Heart right ventricle (tissue), 16 donors: ENCODE measurements at regions not wholly inside any gene's neighbourhood (a gene's known extent, or its start where the extent isn't known, plus 50 kb on each side); places are given as distances from the start of the nearest gene placed in this dataset.

Experiments used
- ATAC-seq, 8 donors: fragments of 200-7000 bp; cut with Tn5 transposase; one replicate each; pipeline ENCODE4 v1.9.1; 2020; ENCODE audit warnings: mild to moderate bottlenecking in 8 of 8, moderate library complexity in 8 of 8, moderate number of reproducible peaks in 1 of 8
- DNase-seq, 2 donors: peaks; one replicate each; pipeline ENCODE4 v3.0.0-alpha.2; 2020
- H3K27ac ChIP-seq, 10 donors: fragments of 200-600 bp; sonication (generic) in 2 of 10; one replicate each; pipeline versions ENCODE4 v1.5.0 to v1.8.0; 2020 to 2022; ENCODE audit warnings: mild to moderate bottlenecking in 3 of 10
- H3K27me3 ChIP-seq, 7 donors: fragments of 200-600 bp; one replicate each; pipeline ENCODE4 v1.8.0; 2021 to 2022; ENCODE audit warnings: mild to moderate bottlenecking in 2 of 7
- H3K36me3 ChIP-seq, 9 donors: fragments of 200-600 bp; sonication (generic) in 1 of 9; one replicate each; pipeline versions ENCODE4 v1.5.0 to v1.8.0; 2020 to 2022; ENCODE audit warnings: mild to moderate bottlenecking in 2 of 9
- H3K4me1 ChIP-seq, 9 donors: fragments of 200-600 bp; sonication (generic) in 1 of 9; one replicate each; pipeline versions ENCODE4 v1.5.0 to v1.8.0; 2020 to 2022; ENCODE audit warnings: mild to moderate bottlenecking in 4 of 9
- H3K4me3 ChIP-seq, 10 donors: fragments of 200-600 bp; sonication (generic) in 2 of 10; one replicate each; pipeline versions ENCODE4 v1.5.0 to v1.8.0; 2020 to 2022; ENCODE audit warnings: mild to moderate bottlenecking in 7 of 10, moderate library complexity in 2 of 10
- H3K9me3 ChIP-seq, 11 donors: fragments of 200-600 bp in 10 of 11; sonication (generic) in 2 of 11; one replicate each; pipeline versions ENCODE4 v1.5.0 to v1.8.0; 2013 to 2022; ENCODE audit warnings: mild to moderate bottlenecking in 2 of 11, control low read depth in 1 of 11, moderate library complexity in 1 of 11
- CTCF ChIP-seq, 9 donors: fragments of 200-600 bp; sonication (generic) in 2 of 9; IDR thresholded peaks; one replicate each; pipeline versions ENCODE4 v1.5.0 to v1.8.0; 2021 to 2022; ENCODE audit warnings: antibody characterized with exemption in 9 of 9, mild to moderate bottlenecking in 5 of 9, moderate library complexity in 1 of 9
- WGBS, 2 donors: extraction: QIAGEN DNeasy Blood & Tissue Kit; methylation state at CpG; one replicate each; pipeline ENCODE4 v1.1.7; 2013; ENCODE audit warnings: inconsistent platforms in 1 of 2; 5-methylcytosine and 5-hydroxymethylcytosine counted together
- intact Hi-C, 10 donors: fragments of 100-400 bp; cut with DNase I; formaldehyde crosslinking; loops; one replicate each; pipeline versions ENCODE4 v1.11.1 to v1.14.2; 2022
- donor health status: Arrhythmogenic right ventricular cardiomyopathy.
- donor health status: ischemic (EF 13 %, LVEDD 7.1; RV severe dilation, severe dysfunction).
- donor health status: healthy with polysubstance abuse.
- donor health status: DM: no; HTN: yes; CAD: no.
- donor health status: DM: no; HTN: no; CAD: no.
- donor health status: ischemic (EF 25% LVEDD 6.9; RV normal size, moderate dysfunction).
- donor health status: ischemic (EF 25% LVEDD 5.7; RV mildly dilated, moderate dysfunction).
- donor health status: healthy.
- donor health status: DM: yes; HTN: yes; CAD: no.
- donor health status: Ischemic cardiomyopathy.
- donor health status: ischemic (EF 35%, LVEDD 5.7; RV mildly dilated, moderate dysfunction).
- donor health status: nonischemic (EF 11% LVEDD 7.7; RV severe dilation, severe dysfunction).
- donor health status: DM: yes; HTN: yes; CAD: no.
- donor health status: PGD.
- donor health status: ischemic (EF 29% LVEDD 5.4; RV normal size, mild dysfunction).
- donor health status: nonischemic (EF 23%, LVEDD 6.1; RV moderate dilation, normal function).

GRCh38 chr19:31629579-31630363 lies 280.5 kb upstream of the TSHZ3 start:
- Histone ChIP-seq H3K27ac (no peak overlapping the region), H3K4me1 (no peaks in the 10 kb centered on the region), H3K4me3 (no peak overlapping the region), H3K36me3 (no peaks in the 10 kb centered on the region), H3K27me3 (peaks cover 0 to 10% (median 0%) of the 10 kb centered on the region in 7 donors), H3K9me3 (no peaks in the 10 kb centered on the region)
- WGBS, 2 donors: 85 to 89% methylated on average over 18 of the region's 18 CpGs
- DNase-seq (no peak), ATAC-seq (no peak)
- no peak for TF ChIP-seq CTCF (IDR thresholded peaks at IDR 0.05)
- intact Hi-C loops: no loop called here

- intact Hi-C loops: no loop called here
- Histone ChIP-seq H3K27ac (no peak overlapping the region), H3K4me1 (no peaks in the 10 kb centered on the region), H3K9me3 (no peaks in the 10 kb centered on the region), H3K36me3 (no peaks in the 10 kb centered on the region), H3K27me3 (peaks cover 0 to 4% (median 0%) of the 10 kb centered on the region in 7 donors), H3K4me3 (no peak overlapping the region)
- ATAC-seq: no peak
- 89 to 92% methylated on average over 8 of the region's 8 CpGs for WGBS, 2 donors
- no peak for DNase-seq
- TF ChIP-seq CTCF (IDR thresholded peaks at IDR 0.05): no peak
These were observed 283.8 kb upstream of the TSHZ3 start for GRCh38 chr19:31633014-31633413.

- Histone ChIP-seq H3K27me3 (peaks cover 0 to 19% (median 4%) of the 10 kb centered on the region in 7 donors), H3K27ac (no peak overlapping the region), H3K4me3 (no peak overlapping the region), H3K36me3 (no peaks in the 10 kb centered on the region), H3K9me3 (no peaks in the 10 kb centered on the region), H3K4me1 (no peaks in the 10 kb centered on the region)
- ATAC-seq: no peak
- intact Hi-C loops: no loop called here
- 61 to 65% methylated on average over 1 of the region's 1 CpG for WGBS, 2 donors
- TF ChIP-seq CTCF (IDR thresholded peaks at IDR 0.05): no peak
- DNase-seq: no peak
These were observed 290.1 kb upstream of the TSHZ3 start for GRCh38 chr19:31639306-31639705.

- Histone ChIP-seq H3K27me3 (peaks cover 0 to 18% (median 4%) of the 10 kb centered on the region in 7 donors), H3K4me1 (no peaks in the 10 kb centered on the region), H3K27ac (no peak overlapping the region), H3K36me3 (no peaks in the 10 kb centered on the region), H3K4me3 (no peak overlapping the region), H3K9me3 (peaks cover 0 to 17% (median 3%) of the 10 kb centered on the region in 11 donors)
- no peak for ATAC-seq
- no peak for DNase-seq
- WGBS, 2 donors: 68 to 72% methylated on average over 2 of the region's 2 CpGs
- intact Hi-C loops: no loop called here
- no peak for TF ChIP-seq CTCF (IDR thresholded peaks at IDR 0.05)
These were observed 292.4 kb upstream of the TSHZ3 start for GRCh38 chr19:31641591-31641990.
